ENCODE measurements at regions not wholly inside any gene's neighbourhood (a gene's known extent, or its start where the extent isn't known, plus 50 kb on each side); places are given as distances from the start of the nearest gene placed in this dataset.

GRCh38 chr20:6852478-6852877, 85.0 kb downstream of the BMP2 start:
- Histone ChIP-seq H3K4me3 (no peak overlapping the region), H3K9me3 (no peaks in the 10 kb centered on the region), H3K4me1 (no peaks in the 10 kb centered on the region), H3K27ac (no peak overlapping the region), H3K27me3 (no peaks in the 10 kb centered on the region), H3K36me3 (no peaks in the 10 kb centered on the region)
- DNase-seq = no peak
- TF ChIP-seq CTCF (IDR thresholded peaks at IDR 0.05) (no peak), POLR2A (IDR thresholded peaks at IDR 0.05) (no peak)

GRCh38 chr20:6855104-6855503, 87.6 kb downstream of the BMP2 start:
- Histone ChIP-seq H3K27me3 (no peaks in the 10 kb centered on the region), H3K36me3 (no peaks in the 10 kb centered on the region), H3K27ac (no peak overlapping the region), H3K4me1 (no peaks in the 10 kb centered on the region), H3K9me3 (no peaks in the 10 kb centered on the region), H3K4me3 (no peak overlapping the region)
- no peak for DNase-seq
- TF ChIP-seq POLR2A (IDR thresholded peaks at IDR 0.05) (no peak), CTCF (IDR thresholded peaks at IDR 0.05) (no peak)

GRCh38 chr20:6855796-6856195, 88.3 kb downstream of the BMP2 start:
- DNase-seq = no peak
- no peak overlapping the region for H3K4me3 ChIP-seq
- no peaks in the 10 kb centered on the region for H3K4me1 ChIP-seq
- TF ChIP-seq POLR2A (IDR thresholded peaks at IDR 0.05) = no peak
- TF ChIP-seq CTCF (IDR thresholded peaks at IDR 0.05) = no peak
- H3K27ac ChIP-seq = no peak overlapping the region
- H3K36me3 ChIP-seq = no peaks in the 10 kb centered on the region
- H3K27me3 ChIP-seq = no peaks in the 10 kb centered on the region
- no peaks in the 10 kb centered on the region for H3K9me3 ChIP-seq

GRCh38 chr20:6857927-6858326, 90.4 kb downstream of the BMP2 start:
- no peaks in the 10 kb centered on the region for H3K9me3 ChIP-seq
- TF ChIP-seq CTCF (IDR thresholded peaks at IDR 0.05) = no peak
- TF ChIP-seq POLR2A (IDR thresholded peaks at IDR 0.05) = no peak
- no peaks in the 10 kb centered on the region for H3K36me3 ChIP-seq
- H3K27ac ChIP-seq = no peak overlapping the region
- no peak overlapping the region for H3K4me3 ChIP-seq
- no peak for DNase-seq
- H3K27me3 ChIP-seq = no peaks in the 10 kb centered on the region
- H3K4me1 ChIP-seq = no peaks in the 10 kb centered on the region

- Histone ChIP-seq H3K27me3 (no peaks in the 10 kb centered on the region), H3K9me3 (no peaks in the 10 kb centered on the region), H3K4me1 (no peaks in the 10 kb centered on the region), H3K4me3 (no peak overlapping the region), H3K36me3 (no peaks in the 10 kb centered on the region), H3K27ac (no peak overlapping the region)
- TF ChIP-seq POLR2A (IDR thresholded peaks at IDR 0.05) (no peak), CTCF (IDR thresholded peaks at IDR 0.05) (no peak)
- DNase-seq = no peak
Measured at GRCh38 chr20:6863355-6863754, 95.9 kb downstream of the BMP2 start.

- no peak overlapping the region for H3K4me3 ChIP-seq
- H3K27me3 ChIP-seq = no peaks in the 10 kb centered on the region
- no peaks in the 10 kb centered on the region for H3K36me3 ChIP-seq
- TF ChIP-seq POLR2A (IDR thresholded peaks at IDR 0.05) (no peak), CTCF (IDR thresholded peaks at IDR 0.05) (no peak)
- H3K4me1 ChIP-seq = no peaks in the 10 kb centered on the region
- DNase-seq = no peak
- no peak overlapping the region for H3K27ac ChIP-seq
- H3K9me3 ChIP-seq = no peaks in the 10 kb centered on the region
Measured at GRCh38 chr20:6863798-6864201, 96.3 kb downstream of the BMP2 start.

Data from Peyer's patch (tissue), 4 donors.